ENCODE measurements at regions not wholly inside any gene's neighbourhood (a gene's known extent, or its start where the extent isn't known, plus 50 kb on each side); places are given as distances from the start of the nearest gene placed in this dataset.

- Histone ChIP-seq H4K20me1 (replicated peaks; ENCODE audit: insufficient read depth) (no peaks in the 10 kb centered on the region), H3K9me2 (ENCODE audit: insufficient read depth) (no peaks in the 10 kb centered on the region), H3K79me2 (replicated peaks; ENCODE audit: insufficient read depth) (no peaks in the 10 kb centered on the region), H3K27me3 (ENCODE audit: insufficient read depth) (no peaks in the 10 kb centered on the region), H3K4me2 (no peak overlapping the region), H3K27ac (ENCODE audit: low read depth) (no peak overlapping the region), H3F3A (replicated peaks; ENCODE audit: low read depth) (no peaks in the 10 kb centered on the region), H3K36me3 (ENCODE audit: insufficient read depth) (no peaks in the 10 kb centered on the region), H3K4me3 (no peak overlapping the region), H2AFZ (no peak overlapping the region), H3K4me1 (ENCODE audit: insufficient read depth) (no peaks in the 10 kb centered on the region)
- ATAC-seq (no peak), DNase-seq (ENCODE audit: low spot score) (no peak)
- Mint-ChIP-seq H3K9me3 (peaks cover 3% of the 10 kb centered on the region; the same call in 1 of the 3 replicates), H3K4me1 (peaks cover 11% of the 10 kb centered on the region), H3K36me3 (ENCODE audit: low read depth) (no peaks in the 10 kb centered on the region; the same call in 2 of the 3 replicates), H3K27ac (no peak overlapping the region), H3K4me3 (no peak overlapping the region), H3K27me3 (ENCODE audit: insufficient read depth, low read depth, poor library complexity) (peaks cover 4% of the 10 kb centered on the region)
- TF ChIP-seq POLR2AphosphoS5 (IDR thresholded peaks at IDR 0.05; ENCODE audit: low read depth) (no peak), REST (IDR thresholded peaks at IDR 0.05; ENCODE audit: unreplicated experiment) (no peak), CREB1 (CRISPR knock-in tag; IDR thresholded peaks at IDR 0.05; ENCODE audit: low read depth) (no peak), JUNB (IDR thresholded peaks at IDR 0.05; ENCODE audit: unreplicated experiment) (no peak), ZNF331 (CRISPR knock-in tag; IDR thresholded peaks at IDR 0.05; ENCODE audit: low read depth) (no peak), ZNF462 (CRISPR knock-in tag; IDR thresholded peaks at IDR 0.05) (no peak), EZH2 (IDR thresholded peaks at IDR 0.05; ENCODE audit: low read depth, unreplicated experiment) (no peak), NANOG (IDR thresholded peaks at IDR 0.05; ENCODE audit: borderline replicate concordance) (no peak), STAT1 (IDR thresholded peaks at IDR 0.05; ENCODE audit: unreplicated experiment) (no peak), CTCF (conservative IDR thresholded peaks at IDR 0.05; ENCODE audit: low read depth in 2 of 2) (no peak), ETS1 (IDR thresholded peaks at IDR 0.05) (no peak), ZNF114 (CRISPR knock-in tag; IDR thresholded peaks at IDR 0.05) (no peak)
Measured at GRCh38 chr5:38190111-38190510, 68.2 kb upstream of the EGFLAM start.
